ENCODE measurements at regions not wholly inside any gene's neighbourhood (a gene's known extent, or its start where the extent isn't known, plus 50 kb on each side); places are given as distances from the start of the nearest gene placed in this dataset.

DNA sequence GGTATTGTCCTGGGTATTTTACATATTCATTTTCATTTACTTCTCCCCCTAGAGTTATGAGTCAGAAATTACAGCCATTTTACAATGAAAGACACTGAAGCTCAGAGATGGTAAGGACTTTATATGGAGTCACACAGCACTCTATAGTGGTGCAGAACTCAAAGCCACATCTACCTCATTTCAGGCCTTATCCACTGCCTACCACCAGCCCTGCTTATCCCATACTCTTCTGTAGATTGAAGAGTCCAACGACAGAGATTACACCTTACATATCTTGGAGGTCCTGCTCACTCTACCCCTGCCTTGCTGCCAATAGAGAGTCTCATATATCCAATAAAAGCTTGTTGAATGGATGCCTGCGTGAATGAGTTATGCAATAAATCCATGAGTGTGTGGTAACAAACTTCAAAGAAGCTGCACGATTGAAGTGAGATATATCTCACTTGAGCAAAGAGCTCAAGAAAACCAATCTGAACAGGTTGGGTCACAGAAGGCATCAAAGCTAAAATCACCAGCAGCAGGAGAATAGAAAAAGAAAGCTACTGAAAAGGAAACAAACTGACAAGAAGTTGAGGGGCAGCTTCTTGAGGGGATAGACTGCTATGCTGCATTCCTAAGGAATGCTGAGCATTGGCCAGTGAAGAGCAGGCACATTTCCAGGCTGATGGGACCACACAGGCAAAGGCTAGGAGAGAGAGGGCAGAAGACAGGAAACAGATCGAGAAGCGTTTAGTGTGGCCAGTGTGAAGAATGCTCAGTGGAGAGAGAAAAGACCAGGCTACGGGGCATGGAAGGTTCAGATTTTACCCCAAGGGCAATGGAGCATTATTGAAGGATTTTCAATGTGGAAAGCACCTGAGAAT is 585.6 kb downstream of the DHX35 start:
- Histone ChIP-seq H3K9me3 (no peaks in the 10 kb centered on the region), H3K36me3 (ENCODE audit: low read depth) (no peaks in the 10 kb centered on the region), H3K4me1 (ENCODE audit: low read depth) (no peaks in the 10 kb centered on the region), H3K4me3 (no peak overlapping the region)
- TF ChIP-seq CTCF (IDR thresholded peaks at IDR 0.05), result no peak
- ATAC-seq (no peak), DNase-seq (no peak)
- intact Hi-C loops (cut with DNase I, micrococcal nuclease), result no loop called here

DNA sequence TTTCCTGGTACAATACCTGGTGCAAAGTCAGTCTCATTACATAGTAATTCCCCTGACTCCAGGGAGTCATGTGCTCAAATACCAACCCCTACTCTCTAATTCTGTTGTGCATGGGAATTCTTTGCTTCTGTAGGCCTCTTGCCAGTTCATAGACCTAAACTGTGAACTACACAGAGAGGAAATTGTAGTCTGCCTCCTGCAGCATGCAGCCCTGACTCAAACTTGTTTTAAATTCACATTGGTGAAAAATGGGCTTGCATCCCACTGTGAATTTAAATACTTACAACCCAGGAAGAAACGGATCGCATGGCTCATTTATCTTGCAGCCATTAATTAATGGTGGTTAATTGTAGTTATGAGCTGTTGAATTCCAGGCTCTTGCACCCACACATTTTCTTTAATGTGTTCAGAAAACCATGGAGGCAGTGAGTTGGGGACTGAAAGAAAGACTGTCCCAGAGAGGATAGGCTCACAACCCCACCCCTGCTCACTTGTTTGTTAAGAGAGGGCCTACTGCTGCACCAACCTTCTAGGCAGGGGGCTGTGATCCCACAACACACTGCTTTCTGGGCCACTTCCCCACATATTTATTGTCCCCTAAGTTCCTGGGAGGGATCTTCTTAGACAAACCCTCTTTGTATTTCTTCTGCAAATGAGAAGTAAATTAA is 579.1 kb downstream of the DHX35 start:
- no peaks in the 10 kb centered on the region for H3K9me3 ChIP-seq
- ATAC-seq, result peak; percentile 44
- H3K36me3 ChIP-seq (ENCODE audit: low read depth), result no peaks in the 10 kb centered on the region
- intact Hi-C loops (cut with DNase I, micrococcal nuclease), result no loop called here
- H3K4me1 ChIP-seq (ENCODE audit: low read depth), result no peaks in the 10 kb centered on the region
- no peak for TF ChIP-seq CTCF (IDR thresholded peaks at IDR 0.05)
- no peak overlapping the region for H3K4me3 ChIP-seq
- no peak for DNase-seq

DNA sequence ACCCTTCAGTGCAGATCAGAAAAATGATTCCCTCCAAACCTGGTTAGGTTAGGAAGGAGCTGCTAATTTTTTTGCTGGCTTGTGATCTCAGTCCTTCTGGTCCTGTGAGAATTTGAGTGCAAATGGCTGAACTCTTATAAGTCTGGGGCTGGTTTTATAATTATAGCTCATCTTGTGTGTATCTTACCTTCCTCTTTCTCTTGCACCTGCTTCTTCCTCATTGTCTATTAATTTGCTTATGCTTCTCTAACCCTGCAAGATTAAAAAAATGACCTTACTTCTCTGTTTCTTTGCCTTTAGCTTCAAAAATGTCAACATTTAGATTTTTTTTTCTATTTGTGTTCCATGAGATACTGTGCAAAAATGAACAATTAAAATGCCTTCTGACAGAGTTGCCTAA is 576.2 kb downstream of the DHX35 start:
- Histone ChIP-seq H3K4me1 (ENCODE audit: low read depth) (no peaks in the 10 kb centered on the region), H3K36me3 (ENCODE audit: low read depth) (no peaks in the 10 kb centered on the region), H3K9me3 (no peaks in the 10 kb centered on the region), H3K4me3 (no peak overlapping the region)
- intact Hi-C loops (cut with DNase I, micrococcal nuclease), result no loop called here
- ATAC-seq (no peak), DNase-seq (no peak)
- no peak for TF ChIP-seq CTCF (IDR thresholded peaks at IDR 0.05)

DNA sequence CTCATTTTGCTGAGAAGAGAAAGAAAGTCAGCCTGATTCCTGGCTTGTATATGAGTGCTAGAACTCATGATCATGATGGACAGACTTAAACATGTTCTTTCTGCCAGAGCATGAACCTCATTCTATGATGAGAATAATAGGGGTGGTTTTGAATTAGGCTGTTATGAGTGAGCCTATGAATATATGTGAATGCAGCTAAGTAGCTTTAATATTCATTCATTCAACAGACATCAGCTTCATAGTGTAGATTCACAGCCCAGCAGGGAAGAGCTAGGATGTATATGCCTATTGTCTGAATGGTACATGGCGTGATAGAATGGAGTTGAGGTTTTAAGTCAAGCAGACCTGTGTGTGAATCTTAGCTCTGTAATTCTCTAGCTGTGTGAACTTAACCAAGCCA is 573.2 kb downstream of the DHX35 start:
- no peaks in the 10 kb centered on the region for H3K4me1 ChIP-seq (ENCODE audit: low read depth)
- H3K36me3 ChIP-seq (ENCODE audit: low read depth), result no peaks in the 10 kb centered on the region
- no peak for DNase-seq
- TF ChIP-seq CTCF (IDR thresholded peaks at IDR 0.05), result no peak
- no peak overlapping the region for H3K4me3 ChIP-seq
- no peaks in the 10 kb centered on the region for H3K9me3 ChIP-seq
- no peak for ATAC-seq
- intact Hi-C loops (cut with DNase I, micrococcal nuclease), result no loop called here

GRCh38 chr20:39534846-39535245 is 572.7 kb downstream of the DHX35 start:
- no peak for TF ChIP-seq CTCF (IDR thresholded peaks at IDR 0.05)
- Histone ChIP-seq H3K4me1 (ENCODE audit: low read depth) (no peaks in the 10 kb centered on the region), H3K4me3 (no peak overlapping the region), H3K36me3 (ENCODE audit: low read depth) (no peaks in the 10 kb centered on the region), H3K9me3 (no peaks in the 10 kb centered on the region)
- intact Hi-C loops (cut with DNase I, micrococcal nuclease), result no loop called here
- ATAC-seq, result no peak
- no peak for DNase-seq
